HG03354 (cell line): ENCODE measurements at regions not wholly inside any gene's neighbourhood (a gene's known extent, or its start where the extent isn't known, plus 50 kb on each side); places are given as distances from the start of the nearest gene placed in this dataset.
"Not testable (repeated sequence)": the region's sequence is repeated elsewhere in the genome, so short reads cannot be mapped to it uniquely, and the experiment has no call there.

Experiments
- ATAC-seq: cut with Tn5 transposase; IDR thresholded peaks from one replicate; pipeline ENCODE4 v1.9.1; 2021; ENCODE audit warnings: mild to moderate bottlenecking; ENCODE audit not compliant: unreplicated experiment, poor library complexity, severe bottlenecking

- ATAC-seq, result not testable (repeated sequence)
Measured at GRCh38 chr16:16552819-16553340, 173.9 kb downstream of the NPIPA7 start.

- not testable (repeated sequence) for ATAC-seq
Measured at GRCh38 chr16:16559179-16559740, 180.3 kb downstream of the NPIPA7 start.

GRCh38 chr16:16561532-16561931 is 182.6 kb downstream of the NPIPA7 start:
- not testable (repeated sequence) for ATAC-seq

GRCh38 chr16:16563962-16564361 is 185.0 kb downstream of the NPIPA7 start:
- ATAC-seq, result not testable (repeated sequence)

GRCh38 chr16:16565326-16565725 is 186.4 kb downstream of the NPIPA7 start:
- ATAC-seq, result not testable (repeated sequence)

GRCh38 chr16:16570055-16570454 is 191.1 kb downstream of the NPIPA7 start:
- not testable (repeated sequence) for ATAC-seq

- ATAC-seq, result not testable (repeated sequence)
Measured at GRCh38 chr16:16570874-16571273, 191.9 kb downstream of the NPIPA7 start.

- ATAC-seq, result not testable (repeated sequence)
Measured at GRCh38 chr16:16572130-16572774, 193.3 kb downstream of the NPIPA7 start.

- ATAC-seq, result not testable (repeated sequence)
Measured at GRCh38 chr16:16577062-16577461, 198.1 kb downstream of the NPIPA7 start.

- ATAC-seq, result no peak
Measured at GRCh38 chr16:16578701-16579100, 199.8 kb downstream of the NPIPA7 start.

- not testable (repeated sequence) for ATAC-seq
Measured at GRCh38 chr16:16582916-16583315, 204.0 kb downstream of the NPIPA7 start.

- not testable (repeated sequence) for ATAC-seq
Measured at GRCh38 chr16:16586073-16586651, 207.2 kb downstream of the NPIPA7 start.

- not testable (repeated sequence) for ATAC-seq
Measured at GRCh38 chr16:16586969-16587368, 208.0 kb downstream of the NPIPA7 start.

GRCh38 chr16:16588436-16588835 is 209.5 kb downstream of the NPIPA7 start:
- not testable (repeated sequence) for ATAC-seq

GRCh38 chr16:16590654-16591318 is 211.8 kb downstream of the NPIPA7 start:
- peak; percentile 56 for ATAC-seq

- ATAC-seq, result peak; percentile 56
Measured at GRCh38 chr16:16593156-16593863, 214.4 kb downstream of the NPIPA7 start.

GRCh38 chr16:16595029-16595718 is 216.2 kb downstream of the NPIPA7 start:
- not testable (repeated sequence) for ATAC-seq

- not testable (repeated sequence) for ATAC-seq
Measured at GRCh38 chr16:16601239-16601638, 222.3 kb downstream of the NPIPA7 start.

GRCh38 chr16:16607401-16608082 is 228.6 kb downstream of the NPIPA7 start:
- not testable (repeated sequence) for ATAC-seq
